B cell (primary cell): ENCODE measurements at regions not wholly inside any gene's neighbourhood (a gene's known extent, or its start where the extent isn't known, plus 50 kb on each side); places are given as distances from the start of the nearest gene placed in this dataset.
A peak's percentile ranks its signal among the peaks of the same experiment; 100 is the strongest.

Experiments
- ATAC-seq: fragments of 200-7000 bp; cut with Tn5 transposase; one replicate; pipeline ENCODE4 v1.10.0; 2021; ENCODE audit warnings: low read depth, mild to moderate bottlenecking, moderate number of reproducible peaks, moderate library complexity
- CTCF ChIA-PET: fragments of 350-600 bp; sonication (Branson Sonifier 250); formaldehyde crosslinking; loops from one replicate; lab custom pipeline; 2021; ENCODE audit warnings: antibody characterized with exemption, inconsistent platforms; lab: Charles Lee
- POLR2A ChIA-PET: fragments of 350-600 bp; sonication (Branson Sonifier 250); formaldehyde crosslinking; loops from one replicate; lab custom pipeline; 2021; ENCODE audit warnings: antibody characterized with exemption; lab: Charles Lee
- DNase-seq: peaks from one replicate; pipeline ENCODE4 v3.0.0; 2013
- H2AFZ ChIP-seq: 2 replicates; pipeline ENCODE4 v1.6.1; 2012; ENCODE audit warnings: mild to moderate bottlenecking, low read depth, low read length; ENCODE audit not compliant: insufficient read depth, poor library complexity, severe bottlenecking
- H3K27ac ChIP-seq, 2 donors: 1 replicate in 1 of 2; 2 replicates in 1 of 2; pipeline ENCODE4 v1.5.1; 2012 to 2013; ENCODE audit warnings: low read length in 2 of 2, mild to moderate bottlenecking in 2 of 2, moderate library complexity in 1 of 2
- H3K27me3 ChIP-seq, 4 experiments: fragments of 200-600 bp in 1 of 4; sonication (generic) in 1 of 4; replicated peaks in 1 of 4; 1 replicate in 2 of 4; 2 replicates in 2 of 4; pipeline versions ENCODE4 v1.6.1 to v1.7.0; 2013 to 2016; ENCODE audit warnings: low read length in 3 of 4, mild to moderate bottlenecking in 2 of 4, mixed read lengths in 1 of 4, moderate library complexity in 1 of 4; ENCODE audit not compliant: insufficient read depth in 4 of 4, control insufficient read depth in 3 of 4; ENCODE audit errors: control extremely low read depth in 1 of 4
- H3K36me3 ChIP-seq, 2 experiments: replicated peaks in 1 of 2; 1 replicate in 1 of 2; 2 replicates in 1 of 2; pipeline versions ENCODE4 v1.6.1 to v1.7.1; 2013; ENCODE audit warnings: low read length in 1 of 2; ENCODE audit not compliant: insufficient read depth in 2 of 2, control insufficient read depth in 1 of 2; ENCODE audit errors: control extremely low read depth in 1 of 2, extremely low read depth in 1 of 2
- H3K4me1 ChIP-seq, 2 donors: fragments of 200-600 bp in 1 of 2; sonication (generic) in 1 of 2; 1 replicate in 1 of 2; 2 replicates in 1 of 2; pipeline versions ENCODE4 v1.5.1 to v1.6.1; 2013 to 2017; ENCODE audit warnings: low read length in 2 of 2; ENCODE audit not compliant: control insufficient read depth in 2 of 2, insufficient read depth in 2 of 2
- H3K4me2 ChIP-seq: replicated peaks from 2 replicates; pipeline ENCODE3; 2012; ENCODE audit warnings: mild to moderate bottlenecking, low read depth, low read length; ENCODE audit not compliant: poor library complexity, severe bottlenecking
- H3K4me3 ChIP-seq, 5 experiments: fragments of 200-600 bp in 1 of 5; sonication (generic) in 1 of 5; 1 replicate in 3 of 5; 2 replicates in 2 of 5; pipeline versions ENCODE4 v1.5.1 to v1.7.0; 2011 to 2016; ENCODE audit warnings: low read length in 4 of 5, mild to moderate bottlenecking in 4 of 5, low read depth in 2 of 5, control low read depth in 1 of 5, moderate library complexity in 1 of 5; ENCODE audit not compliant: insufficient read depth in 1 of 5; ENCODE audit errors: control extremely low read depth in 1 of 5, extremely low read depth in 1 of 5
- H3K79me2 ChIP-seq: fragments of 200-600 bp; sonication (generic); one replicate; pipeline ENCODE4 v1.6.0; 2016; ENCODE audit warnings: low read length; ENCODE audit not compliant: control insufficient read depth, insufficient read depth
- H3K9ac ChIP-seq: fragments of 200-600 bp; sonication (generic); 2 replicates; pipeline ENCODE4 v1.6.1; 2017; ENCODE audit warnings: mild to moderate bottlenecking, low read length, moderate library complexity
- H3K9me3 ChIP-seq, 3 donors: one replicate each; pipeline versions ENCODE4 v1.6.1 to v1.7.1; 2013; ENCODE audit warnings: low read length in 2 of 3; ENCODE audit not compliant: control insufficient read depth in 2 of 3, insufficient read depth in 1 of 3; ENCODE audit errors: control extremely low read depth in 1 of 3
- H4K20me1 ChIP-seq: 2 replicates; pipeline ENCODE4 v1.6.0; 2012; ENCODE audit warnings: mild to moderate bottlenecking, low read length; ENCODE audit not compliant: insufficient read depth, control insufficient read depth, poor library complexity, severe bottlenecking
- H3K27ac Mint-ChIP-seq: one replicate; pipeline ENCODE4 v1.8.0; 2021; ENCODE audit warnings: mixed read lengths
- H3K27me3 Mint-ChIP-seq: one replicate; pipeline ENCODE4 v1.8.0; 2021; ENCODE audit warnings: mixed read lengths
- H3K4me1 Mint-ChIP-seq: one replicate; pipeline ENCODE4 v1.8.0; 2021; ENCODE audit warnings: mixed read lengths
- H3K4me3 Mint-ChIP-seq: one replicate; pipeline ENCODE4 v1.8.0; 2021; ENCODE audit warnings: mixed read lengths
- H3K9me3 Mint-ChIP-seq: one replicate; pipeline ENCODE4 v1.8.0; 2022; ENCODE audit warnings: mixed read lengths; ENCODE audit not compliant: insufficient read depth
- CTCF ChIP-seq: fragments of 200-600 bp; IDR thresholded peaks from one replicate; pipeline ENCODE4 v1.8.0; 2022; ENCODE audit warnings: antibody characterized with exemption, mild to moderate bottlenecking
- EZH2 ChIP-seq: IDR thresholded peaks from 2 replicates; pipeline ENCODE4 v1.6.1; 2012; ENCODE audit warnings: borderline replicate concordance, low read depth, mild to moderate bottlenecking, moderate library complexity, low read length; ENCODE audit not compliant: insufficient read depth, poor library complexity, severe bottlenecking
- WGBS: methylation state at CpG from one replicate; pipeline ENCODE4 v1.1.5; 2013; ENCODE audit warnings: missing lambda C conversion rate; ENCODE audit not compliant: insufficient coverage; 5-methylcytosine and 5-hydroxymethylcytosine counted together
- intact Hi-C: fragments of 100-400 bp; cut with micrococcal nuclease; formaldehyde crosslinking; loops from one replicate; pipeline ENCODE4 v1.10.0; 2022

- Mint-ChIP-seq H3K27ac (no peak overlapping the region), H3K9me3 (no peaks in the 10 kb centered on the region), H3K4me1 (peaks cover 24% of the 10 kb centered on the region), H3K4me3 (no peak overlapping the region), H3K27me3 (no peaks in the 10 kb centered on the region)
- intact Hi-C loops, result no loop called here
- Histone ChIP-seq H3K79me2 (no peaks in the 10 kb centered on the region), H3K4me2 (no peak overlapping the region), H3K4me1 (peaks cover 6 to 10% of the 10 kb centered on the region in 2 donors), H4K20me1 (no peaks in the 10 kb centered on the region), H3K9me3 (peaks cover 0 to 1% (median 0%) of the 10 kb centered on the region in 3 donors), H3K36me3 (no peaks in the 10 kb centered on the region), H3K4me3 (no peak overlapping the region), H2AFZ (no peak overlapping the region), H3K27me3 (no peaks in the 10 kb centered on the region), H3K27ac (no peak overlapping the region), H3K9ac (no peak overlapping the region)
- CTCF ChIA-PET, result interaction anchor here (0.7 kb wide), 1 partner anchor 352 kb away, joined by 4 read pairs; no protein-coding TSS in a partner anchor
- DNase-seq (no peak), ATAC-seq (peak; percentile 39)
- WGBS, result 20% methylated on average over 1 of the region's 4 CpGs
- TF ChIP-seq EZH2 (no peak), CTCF (no peak)
- POLR2A ChIA-PET, result interaction anchor here (0.7 kb wide), 1 partner anchor 125 kb away, joined by 3 read pairs; no protein-coding TSS in a partner anchor
Observed at GRCh38 chr13:40329781-40330485, 336.5 kb downstream of the FOXO1 start.

GRCh38 chr13:40330950-40331349 lies 335.5 kb downstream of the FOXO1 start:
- Mint-ChIP-seq H3K4me3 (no peak overlapping the region), H3K9me3 (no peaks in the 10 kb centered on the region), H3K4me1 (peaks cover 17% of the 10 kb centered on the region), H3K27me3 (no peaks in the 10 kb centered on the region), H3K27ac (peak overlapping the region; percentile 47)
- peaks cover 0 to 1% (median 0%) of the 10 kb centered on the region in 3 donors for H3K9me3 ChIP-seq
- H2AFZ ChIP-seq, result no peak overlapping the region
- H3K4me1 ChIP-seq, result peaks cover 0 to 2% of the 10 kb centered on the region in 2 donors
- ChIA-PET POLR2A (no interaction called here), CTCF (no interaction called here)
- H3K79me2 ChIP-seq, result no peaks in the 10 kb centered on the region
- ATAC-seq, result no peak
- no peak overlapping the region for H3K9ac ChIP-seq
- no peak overlapping the region for H3K4me3 ChIP-seq
- no peak overlapping the region for H3K27ac ChIP-seq
- no peaks in the 10 kb centered on the region for H3K27me3 ChIP-seq
- intact Hi-C loops, result no loop called here
- 97% methylated on average over 5 of the region's 9 CpGs for WGBS
- H3K4me2 ChIP-seq, result no peak overlapping the region
- no peaks in the 10 kb centered on the region for H3K36me3 ChIP-seq
- H4K20me1 ChIP-seq, result no peaks in the 10 kb centered on the region
- DNase-seq, result no peak
- no peak for TF ChIP-seq CTCF
- TF ChIP-seq EZH2, result no peak
